IMR-90 (cell line): ENCODE measurements at regions not wholly inside any gene's neighbourhood (a gene's known extent, or its start where the extent isn't known, plus 50 kb on each side); places are given as distances from the start of the nearest gene placed in this dataset.
"Not testable (repeated sequence)": the region's sequence is repeated elsewhere in the genome, so short reads cannot be mapped to it uniquely, and the experiment has no call there.

Experiments
- ATAC-seq: fragments of 200-7000 bp; cut with Tn5 transposase; 2 replicates; pipeline ENCODE4 v1.9.1; 2020; ENCODE audit warnings: low read depth, mild to moderate bottlenecking, moderate library complexity
- BruUV-seq: library from RNA; stranded (reverse); fragments of 400-500 nt; replicated peaks from 2 replicates; lab custom pipeline; 2021; lab: Mats Ljungman, UMichigan
- CTCF ChIA-PET: fragments of 300-600 bp; formaldehyde crosslinking; extraction: SDS; loops from one replicate; lab custom pipeline; 2021; ENCODE audit warnings: antibody characterized with exemption; lab: Yijun Ruan, JAX
- POLR2A ChIA-PET: fragments of 300-600 bp; sonication (Branson Sonifier 250); formaldehyde crosslinking; loops from one replicate; lab custom pipeline; 2022; ENCODE audit warnings: antibody characterized with exemption; ENCODE audit not compliant: unreplicated experiment; lab: Charles Lee
- DNase-seq: peaks from one replicate; pipeline ENCODE4 v3.0.0; 2013
- H2AFZ ChIP-seq: replicated peaks from 2 replicates; pipeline ENCODE3; 2013; ENCODE audit warnings: low read length, mild to moderate bottlenecking; ENCODE audit not compliant: poor library complexity
- H2AK5ac ChIP-seq: 2 replicates; pipeline ENCODE4 v1.6.1; 2013; ENCODE audit warnings: low read depth, low read length, inconsistent platforms
- H2AK9ac ChIP-seq: replicated peaks from 2 replicates; pipeline ENCODE3; 2013; ENCODE audit warnings: mild to moderate bottlenecking, low read depth, low read length, moderate library complexity; ENCODE audit not compliant: poor library complexity
- H2BK120ac ChIP-seq: 2 replicates; pipeline ENCODE4 v1.6.1; 2013; ENCODE audit warnings: low read depth, low read length, inconsistent platforms
- H2BK15ac ChIP-seq: 3 replicates; pipeline ENCODE4 v1.6.1; 2013; ENCODE audit warnings: low read depth, low read length, inconsistent platforms
- H2BK20ac ChIP-seq: 2 replicates; pipeline ENCODE4 v1.6.1; 2013; ENCODE audit warnings: low read depth, mild to moderate bottlenecking, inconsistent platforms, low read length, moderate library complexity
- H2BK5ac ChIP-seq: 2 replicates; pipeline ENCODE4 v1.6.1; 2013; ENCODE audit warnings: mild to moderate bottlenecking, low read depth, low read length, inconsistent platforms; ENCODE audit not compliant: poor library complexity, severe bottlenecking
- H3K14ac ChIP-seq: replicated peaks from 2 replicates; pipeline ENCODE4 v1.6.1; 2013; ENCODE audit warnings: low read depth, low read length, inconsistent platforms
- H3K18ac ChIP-seq: 2 replicates; pipeline ENCODE4 v1.6.1; 2013; ENCODE audit warnings: low read depth, low read length, control low read depth
- H3K23ac ChIP-seq: 2 replicates; pipeline ENCODE4 v1.6.1; 2013; ENCODE audit warnings: low read depth, low read length, inconsistent platforms
- H3K27ac ChIP-seq: 2 replicates; pipeline ENCODE4 v1.5.1; 2013; ENCODE audit warnings: mild to moderate bottlenecking, control low read depth, low read length; ENCODE audit not compliant: insufficient read depth
- H3K27me3 ChIP-seq: 2 replicates; pipeline ENCODE4 v1.6.1; 2013; ENCODE audit warnings: low read length; ENCODE audit not compliant: control insufficient read depth, insufficient read depth
- H3K36me3 ChIP-seq: 2 replicates; pipeline ENCODE4 v1.6.1; 2013; ENCODE audit warnings: low read length, mixed read lengths; ENCODE audit not compliant: control insufficient read depth, insufficient read depth
- H3K4ac ChIP-seq: 2 replicates; pipeline ENCODE4 v1.6.1; 2013; ENCODE audit warnings: low read depth, low read length, inconsistent platforms
- H3K4me1 ChIP-seq: 2 replicates; pipeline ENCODE4 v1.6.1; 2013; ENCODE audit warnings: low read length, mixed read lengths; ENCODE audit not compliant: control insufficient read depth, insufficient read depth
- H3K4me2 ChIP-seq: 2 replicates; pipeline ENCODE4 v1.6.1; 2013; ENCODE audit warnings: low read depth, mild to moderate bottlenecking, control low read depth, low read length, moderate library complexity
- H3K4me3 ChIP-seq: 2 replicates; pipeline ENCODE4 v1.5.1; 2013; ENCODE audit warnings: low read depth, mild to moderate bottlenecking, control low read depth, low read length, moderate library complexity; ENCODE audit not compliant: insufficient read depth
- H3K56ac ChIP-seq: 2 replicates; pipeline ENCODE4 v1.6.1; 2013; ENCODE audit warnings: low read length, inconsistent platforms; ENCODE audit not compliant: insufficient read depth; ENCODE audit errors: extremely low read depth
- H3K79me1 ChIP-seq, 2 experiments: 2 replicates each; pipeline ENCODE4 v1.6.1; 2013; ENCODE audit warnings: low read length in 2 of 2, inconsistent platforms in 1 of 2, low read depth in 1 of 2
- H3K9ac ChIP-seq: 2 replicates; pipeline ENCODE4 v1.6.1; 2013; ENCODE audit warnings: low read depth, low read length, control low read depth
- H3K9me1 ChIP-seq: 2 replicates; pipeline ENCODE4 v1.6.1; 2013; ENCODE audit warnings: low read length, inconsistent platforms; ENCODE audit not compliant: insufficient read depth
- H3K9me3 ChIP-seq: 2 replicates; pipeline ENCODE4 v1.6.1; 2013; ENCODE audit warnings: low read length; ENCODE audit not compliant: control insufficient read depth, insufficient read depth
- H4K20me1 ChIP-seq: 2 replicates; pipeline ENCODE4 v1.6.1; 2013; ENCODE audit warnings: low read length, inconsistent platforms; ENCODE audit not compliant: insufficient read depth
- H4K5ac ChIP-seq: 2 replicates; pipeline ENCODE4 v1.6.1; 2013; ENCODE audit warnings: mild to moderate bottlenecking, low read depth, low read length, control low read depth
- H4K8ac ChIP-seq, 2 experiments: 2 replicates each; pipeline ENCODE4 v1.6.1; 2013; ENCODE audit warnings: low read depth in 2 of 2, low read length in 2 of 2, control low read depth in 1 of 2, inconsistent platforms in 1 of 2
- H4K91ac ChIP-seq: 2 replicates; pipeline ENCODE4 v1.6.1; 2013; ENCODE audit warnings: low read depth, low read length, inconsistent platforms; ENCODE audit not compliant: insufficient read depth
- CHD1 ChIP-seq: IDR thresholded peaks from 2 replicates; pipeline ENCODE4 v1.6.1; 2012; ENCODE audit warnings: low read depth, low read length, improper control_type of control experiment
- CTCF ChIP-seq: conservative IDR thresholded peaks from 2 replicates; pipeline ENCODE4 v1.5.1; 2012; ENCODE audit warnings: mild to moderate bottlenecking, low read depth, low read length, improper control_type of control experiment
- FOS ChIP-seq: fragments of 150-350 bp; IDR thresholded peaks from 2 replicates; pipeline ENCODE4 v1.6.1; 2016; ENCODE audit warnings: low read depth, low read length
- MAFK ChIP-seq: IDR thresholded peaks from 2 replicates; pipeline ENCODE4 v1.6.1; 2012; ENCODE audit warnings: low read depth, low read length, improper control_type of control experiment
- MAZ ChIP-seq: IDR thresholded peaks from 2 replicates; pipeline ENCODE4 v1.6.1; 2012; ENCODE audit warnings: low read depth, mild to moderate bottlenecking, low read length, improper control_type of control experiment, moderate library complexity, borderline replicate concordance
- POLR2A ChIP-seq: IDR thresholded peaks from 2 replicates; pipeline ENCODE4 v1.6.1; 2012; ENCODE audit warnings: mild to moderate bottlenecking, low read depth, low read length
- RFX5 ChIP-seq: IDR thresholded peaks from 2 replicates; pipeline ENCODE4 v1.8.0; 2012; ENCODE audit warnings: low read depth, mild to moderate bottlenecking, low read length, moderate library complexity
- SMC3 ChIP-seq: fragments of 150-350 bp; IDR thresholded peaks from 2 replicates; pipeline ENCODE4 v1.6.1; 2016; ENCODE audit warnings: low read depth, mild to moderate bottlenecking, antibody characterized with exemption, low read length, moderate library complexity
- WGBS, 2 experiments: methylation state at CpG; one replicate each; pipeline versions ENCODE4 v1.1.5 to v1.1.7; 2013; ENCODE audit warnings: missing lambda C conversion rate in 2 of 2; ENCODE audit not compliant: insufficient read length in 1 of 2; ENCODE audit errors: extremely low coverage in 2 of 2; 5-methylcytosine and 5-hydroxymethylcytosine counted together
- dilution Hi-C: fragments of 300-500 bp; cut with HindIII; formaldehyde crosslinking; loops from one replicate; pipeline ENCODE4 v1.14.3; 2018; ENCODE audit warnings: low sequenced_read_pairs; ENCODE audit not compliant: unreplicated experiment
- in situ Hi-C: fragments of 300-500 bp; cut with MboI; formaldehyde crosslinking; loops from 3 replicates; pipeline ENCODE4 v1.14.3; 2019; ENCODE audit warnings: low sequenced_read_pairs, inconsistent platforms, mixed read lengths
- intact Hi-C: fragments of 100-400 bp; cut with micrococcal nuclease; formaldehyde crosslinking; loops from 2 replicates; pipeline ENCODE4 v1.10.0; 2022

DNA sequence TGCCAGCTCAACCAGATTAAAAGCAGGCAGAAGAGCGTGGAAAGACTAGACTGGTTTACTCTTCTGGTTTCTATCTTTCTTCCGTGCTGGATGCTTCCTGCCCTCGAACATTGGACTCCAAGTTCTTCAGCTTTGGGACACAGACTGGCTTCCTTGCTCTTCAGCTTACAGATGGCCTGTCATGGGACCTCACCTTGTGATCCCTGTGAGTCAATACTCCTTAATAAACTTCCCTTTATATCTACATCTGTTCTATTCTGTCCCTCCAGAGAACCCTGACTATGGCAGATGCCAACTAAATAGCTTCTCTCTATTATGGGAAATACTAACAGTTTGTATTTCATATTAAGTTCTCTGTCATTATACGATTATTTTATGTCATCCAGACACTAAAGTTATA is 609.1 kb downstream of the LMO7 start:
- Histone ChIP-seq H3K27ac (no peak overlapping the region), H4K91ac (no peak overlapping the region), H2BK5ac (no peak overlapping the region), H3K27me3 (peaks cover 3% of the 10 kb centered on the region; the same call in 1 of the 2 replicates), H4K8ac (no peak overlapping the region), H3K4me1 (no peaks in the 10 kb centered on the region), H2AFZ (no peak overlapping the region), H3K9ac (no peak overlapping the region), H3K4ac (no peak overlapping the region), H3K4me3 (no peak overlapping the region), H3K9me3 (no peaks in the 10 kb centered on the region), H3K4me2 (no peak overlapping the region), H3K23ac (no peak overlapping the region), H2BK20ac (no peak overlapping the region), H3K36me3 (no peaks in the 10 kb centered on the region), H4K20me1 (no peaks in the 10 kb centered on the region), H4K5ac (no peak overlapping the region), H2AK9ac (no peak overlapping the region), H2BK120ac (no peak overlapping the region), H2AK5ac (no peak overlapping the region), H2BK15ac (no peak overlapping the region), H3K79me1 (no peaks in the 10 kb centered on the region), H3K14ac (no peak overlapping the region), H3K18ac (no peak overlapping the region), H3K56ac (no peak overlapping the region), H3K9me1 (no peaks in the 10 kb centered on the region)
- dilution Hi-C loops (no loop called here), intact Hi-C loops (no loop called here), in situ Hi-C loops (no loop called here)
- WGBS, 2 experiments = 48% methylated on average over 3 of the region's 4 CpGs; no CpG with 5 or more reads in 1 of the 2 experiments
- ATAC-seq = no peak
- ChIA-PET CTCF (no interaction called here), POLR2A (no interaction called here)
- no peak for TF ChIP-seq MAFK
- no peak for TF ChIP-seq RFX5
- TF ChIP-seq CTCF = no peak
- no peak for TF ChIP-seq SMC3
- TF ChIP-seq CHD1 = no peak
- no peak for TF ChIP-seq MAZ
- TF ChIP-seq FOS = no peak
- no peak for TF ChIP-seq POLR2A
- BruUV-seq = no TSS peak
- no peak for DNase-seq

DNA sequence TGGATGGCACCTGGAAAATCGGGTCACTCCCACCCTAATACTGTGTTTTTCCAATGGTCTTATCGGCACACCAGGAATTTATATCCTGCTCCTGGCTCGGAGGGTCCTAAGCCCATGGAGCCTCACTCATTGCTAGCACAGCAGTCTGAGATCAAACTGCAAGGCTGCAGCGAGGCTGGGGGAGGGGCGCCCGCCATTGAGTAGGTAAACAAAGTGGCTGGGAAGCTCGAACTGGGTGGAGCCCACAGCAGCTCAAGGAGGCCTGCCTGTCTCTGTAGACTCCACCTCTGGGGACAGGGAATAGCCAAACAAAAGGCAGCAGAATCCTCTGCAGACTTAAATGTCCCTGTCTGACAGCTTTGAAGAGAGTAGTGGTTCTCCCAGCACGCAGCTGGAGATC is 607.0 kb downstream of the LMO7 start:
- H2AFZ ChIP-seq, intact Hi-C loops, H3K23ac ChIP-seq, BruUV-seq, CTCF ChIA-PET, H3K14ac ChIP-seq, H3K4ac ChIP-seq, H4K8ac ChIP-seq, H2BK15ac ChIP-seq, H3K27me3 ChIP-seq, H3K4me2 ChIP-seq, DNase-seq, H3K18ac ChIP-seq, H2BK20ac ChIP-seq, dilution Hi-C loops, H2BK5ac ChIP-seq, H3K27ac ChIP-seq, H3K9me3 ChIP-seq, H3K4me3 ChIP-seq, H3K79me1 ChIP-seq, H4K20me1 ChIP-seq, H2AK5ac ChIP-seq, H3K4me1 ChIP-seq, H3K9me1 ChIP-seq, H3K9ac ChIP-seq, H2BK120ac ChIP-seq, H4K91ac ChIP-seq, H4K5ac ChIP-seq, H2AK9ac ChIP-seq, H3K56ac ChIP-seq, ATAC-seq, POLR2A ChIA-PET, in situ Hi-C loops, H3K36me3 ChIP-seq: not testable (repeated sequence)
- WGBS, 2 experiments = no CpG with 5 or more reads among the region's 8 CpGs
